Stomach smooth muscle (tissue), 2 donors: ENCODE measurements at regions not wholly inside any gene's neighbourhood (a gene's known extent, or its start where the extent isn't known, plus 50 kb on each side); places are given as distances from the start of the nearest gene placed in this dataset.

ENCODE experiments used
- H3K27ac ChIP-seq: one replicate; pipeline ENCODE4 v1.7.0; 2013; ENCODE audit warnings: mild to moderate bottlenecking, low read length, inconsistent platforms
- H3K27me3 ChIP-seq, 2 donors: one replicate each; pipeline ENCODE4 v1.7.0; 2013; ENCODE audit warnings: low read length in 2 of 2; ENCODE audit not compliant: insufficient read depth in 2 of 2, control insufficient read depth in 1 of 2
- H3K36me3 ChIP-seq, 2 donors: one replicate each; pipeline ENCODE4 v1.7.0; 2013; ENCODE audit warnings: low read length in 2 of 2; ENCODE audit not compliant: control insufficient read depth in 2 of 2, insufficient read depth in 2 of 2
- H3K4me1 ChIP-seq: one replicate; pipeline ENCODE4 v1.7.0; 2013; ENCODE audit warnings: low read length; ENCODE audit not compliant: control insufficient read depth, insufficient read depth
- H3K4me3 ChIP-seq, 2 donors: one replicate each; pipeline ENCODE4 v1.7.0; 2013; ENCODE audit warnings: low read length in 2 of 2
- H3K9ac ChIP-seq, 2 donors: one replicate each; pipeline ENCODE4 v1.7.0; 2013; ENCODE audit warnings: low read length in 2 of 2, mild to moderate bottlenecking in 1 of 2
- H3K9me3 ChIP-seq, 2 donors: one replicate each; pipeline ENCODE4 v1.7.0; 2013; ENCODE audit warnings: low read length in 2 of 2; ENCODE audit not compliant: control insufficient read depth in 2 of 2
- donor health status: healthy.
- donor health status: Pancreatic carcinoma.

- Histone ChIP-seq H3K9ac (no peak overlapping the region), H3K27me3 (peaks cover 0 to 3% of the 10 kb centered on the region in 2 donors), H3K36me3 (no peaks in the 10 kb centered on the region), H3K4me1 (peaks cover 2% of the 10 kb centered on the region), H3K27ac (no peak overlapping the region), H3K4me3 (no peak overlapping the region), H3K9me3 (no peaks in the 10 kb centered on the region)
Observed at GRCh38 chr7:142384493-142384922, 126.7 kb upstream of the PRSS58 start.

GRCh38 chr7:142383841-142384492, 126.1 kb upstream of the PRSS58 start:
- Histone ChIP-seq H3K27ac (no peak overlapping the region), H3K9me3 (no peaks in the 10 kb centered on the region), H3K4me1 (peaks cover 2% of the 10 kb centered on the region), H3K36me3 (no peaks in the 10 kb centered on the region), H3K9ac (no peak overlapping the region), H3K4me3 (no peak overlapping the region), H3K27me3 (peaks cover 0 to 3% of the 10 kb centered on the region in 2 donors)

GRCh38 chr7:142381727-142382390, 124.0 kb upstream of the PRSS58 start:
- Histone ChIP-seq H3K27me3 (peaks cover 0 to 3% of the 10 kb centered on the region in 2 donors), H3K9ac (no peak overlapping the region), H3K27ac (no peak overlapping the region), H3K9me3 (no peaks in the 10 kb centered on the region), H3K4me3 (no peak overlapping the region), H3K36me3 (no peaks in the 10 kb centered on the region), H3K4me1 (peaks cover 2% of the 10 kb centered on the region)

DNA sequence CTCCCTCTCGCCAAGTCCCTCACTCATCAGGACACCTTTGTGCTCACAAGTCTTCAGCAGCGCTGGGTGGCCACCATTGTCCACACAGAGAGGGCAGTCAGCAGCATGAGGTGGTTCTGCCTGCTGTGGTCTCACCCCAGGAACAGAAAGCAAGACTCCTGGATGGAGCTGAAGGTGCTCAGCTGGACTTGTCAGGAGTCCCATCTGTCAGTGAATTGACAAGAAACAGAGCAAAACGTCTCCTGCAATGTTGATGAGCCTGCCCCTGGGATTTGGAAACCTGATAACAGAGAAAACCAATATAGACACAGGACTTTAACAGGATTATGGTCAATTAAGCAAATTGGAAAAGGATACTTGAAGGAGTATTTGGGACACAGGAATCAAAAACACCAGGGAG, 122.2 kb upstream of the PRSS58 start:
- no peak overlapping the region for H3K9ac ChIP-seq
- no peaks in the 10 kb centered on the region for H3K9me3 ChIP-seq
- peaks cover 2 to 3% of the 10 kb centered on the region in 2 donors for H3K27me3 ChIP-seq
- H3K4me3 ChIP-seq, result no peak overlapping the region
- no peaks in the 10 kb centered on the region for H3K36me3 ChIP-seq
- no peaks in the 10 kb centered on the region for H3K4me1 ChIP-seq
- H3K27ac ChIP-seq, result no peak overlapping the region

GRCh38 chr7:142379201-142379885, 121.5 kb upstream of the PRSS58 start:
- no peaks in the 10 kb centered on the region for H3K9me3 ChIP-seq
- H3K4me3 ChIP-seq, result no peak overlapping the region
- no peak overlapping the region for H3K27ac ChIP-seq
- no peak overlapping the region for H3K9ac ChIP-seq
- no peaks in the 10 kb centered on the region for H3K4me1 ChIP-seq
- no peaks in the 10 kb centered on the region for H3K36me3 ChIP-seq
- H3K27me3 ChIP-seq, result peaks cover 0 to 2% of the 10 kb centered on the region in 2 donors

- H3K27ac ChIP-seq, result no peak overlapping the region
- no peaks in the 10 kb centered on the region for H3K4me1 ChIP-seq
Observed at GRCh38 chr7:142377567-142377966, 119.7 kb upstream of the PRSS58 start.

DNA sequence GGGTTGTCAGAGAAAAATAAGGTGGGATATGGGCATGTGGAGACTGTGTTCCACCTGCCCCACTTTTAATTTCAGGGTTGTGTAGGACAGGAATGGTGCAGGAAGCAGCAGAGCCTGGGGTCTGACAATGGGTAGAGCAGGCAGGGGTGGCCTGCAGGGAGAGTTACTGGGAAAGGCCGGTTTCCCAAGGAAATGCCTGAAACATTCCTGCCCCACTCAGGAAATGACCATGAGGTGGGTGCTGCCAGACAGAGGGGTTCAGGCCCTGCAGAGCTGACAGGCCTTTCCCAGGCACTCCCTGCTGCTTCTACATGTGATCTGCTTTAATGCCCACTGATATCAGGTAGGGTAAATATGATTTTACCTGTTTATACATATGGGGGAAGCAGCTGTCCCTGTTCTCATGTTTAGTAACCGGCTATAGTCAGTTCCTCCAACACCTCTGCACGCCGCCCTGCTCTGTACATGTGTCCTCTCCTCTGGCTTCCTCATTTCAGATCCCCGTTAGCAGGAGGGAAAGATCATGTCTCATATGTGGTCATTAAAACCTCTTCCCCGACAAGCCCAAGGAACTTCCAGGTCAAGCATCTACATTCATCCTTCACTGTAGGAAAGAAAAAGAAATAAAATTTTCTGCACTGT, 118.6 kb upstream of the PRSS58 start:
- H3K9me3 ChIP-seq, result no peaks in the 10 kb centered on the region
- H3K36me3 ChIP-seq, result no peaks in the 10 kb centered on the region
- H3K4me3 ChIP-seq, result no peak overlapping the region
- H3K9ac ChIP-seq, result no peak overlapping the region
- H3K27me3 ChIP-seq, result peaks cover 0 to 2% of the 10 kb centered on the region in 2 donors
- H3K27ac ChIP-seq, result no peak overlapping the region
- no peaks in the 10 kb centered on the region for H3K4me1 ChIP-seq

More at GRCh38 chr7:142377567-142377966, 119.7 kb upstream of the PRSS58 start:
- no peaks in the 10 kb centered on the region for H3K36me3 ChIP-seq
- H3K27me3 ChIP-seq, result peaks cover 0 to 2% of the 10 kb centered on the region in 2 donors
- H3K4me3 ChIP-seq, result no peak overlapping the region
- H3K9me3 ChIP-seq, result no peaks in the 10 kb centered on the region
- H3K9ac ChIP-seq, result no peak overlapping the region

GRCh38 chr7:142375710-142376313, 118.0 kb upstream of the PRSS58 start:
- H3K27ac ChIP-seq, result no peak overlapping the region
- H3K9me3 ChIP-seq, result no peaks in the 10 kb centered on the region
- no peaks in the 10 kb centered on the region for H3K36me3 ChIP-seq
- no peak overlapping the region for H3K4me3 ChIP-seq
- H3K27me3 ChIP-seq, result peaks cover 0 to 2% of the 10 kb centered on the region in 2 donors
- H3K9ac ChIP-seq, result no peak overlapping the region
- H3K4me1 ChIP-seq, result no peaks in the 10 kb centered on the region

GRCh38 chr7:142372727-142373126, 114.9 kb upstream of the PRSS58 start:
- Histone ChIP-seq H3K9me3 (peaks cover 0 to 6% of the 10 kb centered on the region in 2 donors), H3K4me3 (no peak overlapping the region), H3K9ac (no peak overlapping the region), H3K36me3 (no peaks in the 10 kb centered on the region), H3K4me1 (no peaks in the 10 kb centered on the region), H3K27ac (no peak overlapping the region), H3K27me3 (peaks cover 0 to 2% of the 10 kb centered on the region in 2 donors)

GRCh38 chr7:142371586-142372377, 113.9 kb upstream of the PRSS58 start:
- Histone ChIP-seq H3K36me3 (no peaks in the 10 kb centered on the region), H3K4me1 (no peaks in the 10 kb centered on the region), H3K9me3 (peaks cover 0 to 6% of the 10 kb centered on the region in 2 donors), H3K27me3 (peaks cover 0 to 2% of the 10 kb centered on the region in 2 donors), H3K4me3 (no peak overlapping the region), H3K9ac (no peak overlapping the region), H3K27ac (no peak overlapping the region)
